Sigmoid colon (tissue), 6 donors: ENCODE measurements at regions not wholly inside any gene's neighbourhood (a gene's known extent, or its start where the extent isn't known, plus 50 kb on each side); places are given as distances from the start of the nearest gene placed in this dataset.

Experiments used
- DNase-seq: peaks from one replicate; pipeline ENCODE4 v3.0.0-alpha.2; 2019
- H3K27ac ChIP-seq, 4 donors: fragments of 200-600 bp; sonication (generic); one replicate each; pipeline ENCODE4 v1.5.1; 2016 to 2019; ENCODE audit warnings: mild to moderate bottlenecking in 1 of 4
- H3K27me3 ChIP-seq, 3 donors: fragments of 200-600 bp; sonication (generic); one replicate each; pipeline ENCODE4 v1.5.1; 2019; ENCODE audit warnings: mild to moderate bottlenecking in 1 of 3
- H3K36me3 ChIP-seq, 4 donors: fragments of 200-600 bp; sonication (generic); one replicate each; pipeline ENCODE4 v1.5.1; 2016 to 2019
- H3K4me1 ChIP-seq, 4 donors: fragments of 200-600 bp; sonication (generic); one replicate each; pipeline ENCODE4 v1.5.1; 2017 to 2019
- H3K4me3 ChIP-seq, 4 donors: fragments of 200-600 bp; sonication (generic); one replicate each; pipeline ENCODE4 v1.5.1; 2017 to 2019; ENCODE audit warnings: mild to moderate bottlenecking in 2 of 4, moderate library complexity in 1 of 4
- H3K9me3 ChIP-seq, 4 donors: fragments of 200-600 bp in 3 of 4; sonication (generic) in 3 of 4; one replicate each; pipeline versions ENCODE4 v1.5.1 to v1.6.1; 2013 to 2019
- CTCF ChIP-seq, 4 experiments: fragments of 450-650 bp in 3 of 4; fragments of 200-600 bp in 1 of 4; IDR thresholded peaks; one replicate each; pipeline ENCODE4 v1.5.1; 2016 to 2019; ENCODE audit warnings: antibody characterized with exemption in 4 of 4, mild to moderate bottlenecking in 3 of 4, moderate library complexity in 2 of 4
- EP300 ChIP-seq, 4 donors: sonication (generic); formaldehyde crosslinking; IDR thresholded peaks; one replicate each; pipeline ENCODE4 v1.6.1; 2017; ENCODE audit warnings: antibody characterized with exemption in 4 of 4
- POLR2A ChIP-seq, 2 donors: fragments of 450-650 bp; IDR thresholded peaks; one replicate each; pipeline ENCODE4 v1.6.1; 2016; ENCODE audit warnings: antibody characterized with exemption in 2 of 2, mild to moderate bottlenecking in 2 of 2, moderate library complexity in 2 of 2
- POLR2AphosphoS5 ChIP-seq, 4 donors: sonication (generic); formaldehyde crosslinking; IDR thresholded peaks; one replicate each; pipeline ENCODE4 v1.6.1; 2017; ENCODE audit warnings: antibody characterized with exemption in 4 of 4
- WGBS, 2 donors: extraction: QIAGEN DNeasy Blood & Tissue Kit; methylation state at CpG; one replicate each; pipeline ENCODE4 v1.1.7; 2013; 5-methylcytosine and 5-hydroxymethylcytosine counted together
- intact Hi-C: fragments of 100-400 bp; cut with DNase I; formaldehyde crosslinking; loops from one replicate; pipeline ENCODE4 v1.15.1; 2023
- donor health status: healthy with polysubstance abuse.
- donor health status: healthy.

DNA sequence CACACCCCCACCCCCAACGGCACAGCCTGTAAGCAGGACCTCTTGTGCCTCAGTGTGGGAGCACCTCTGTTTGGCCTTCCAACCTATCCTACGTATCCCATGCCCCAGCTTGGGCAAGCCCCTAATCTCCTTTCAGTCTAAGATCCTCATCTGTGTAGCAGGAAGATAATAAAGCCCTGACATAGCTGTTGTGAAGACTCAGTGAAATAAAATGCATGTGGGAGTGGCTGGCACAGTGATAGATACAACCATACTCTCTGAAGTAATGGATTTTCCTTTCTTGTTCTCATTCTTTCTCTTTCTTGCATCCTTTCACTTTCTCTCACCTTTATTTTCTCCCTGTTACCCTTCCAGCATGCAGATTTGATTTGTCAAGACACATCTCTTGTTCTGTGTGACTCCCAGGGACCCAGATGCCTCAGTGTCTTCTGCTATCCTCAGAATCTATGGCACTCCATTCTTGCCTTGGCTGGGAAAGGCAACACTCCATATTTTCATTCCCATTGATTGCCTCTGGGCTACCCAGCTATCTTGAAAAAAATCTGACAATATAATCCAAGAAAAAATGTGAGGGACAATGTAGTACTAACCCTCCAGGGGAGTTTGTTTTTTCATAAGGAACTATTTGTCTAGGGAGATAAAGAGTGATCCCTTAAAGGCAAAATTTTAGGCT, 207.2 kb upstream of the SETBP1 start:
- no peak overlapping the region for H3K27ac ChIP-seq
- no peaks in the 10 kb centered on the region for H3K4me1 ChIP-seq
- H3K9me3 ChIP-seq, result peaks cover 0 to 2% (median 0%) of the 10 kb centered on the region in 4 donors
- H3K4me3 ChIP-seq, result no peak overlapping the region
- no peak for DNase-seq
- no peaks in the 10 kb centered on the region for H3K27me3 ChIP-seq
- no peak for TF ChIP-seq POLR2A (IDR thresholded peaks at IDR 0.05)
- no peak for TF ChIP-seq EP300 (IDR thresholded peaks at IDR 0.05)
- TF ChIP-seq CTCF (IDR thresholded peaks at IDR 0.05), result no peak
- TF ChIP-seq POLR2AphosphoS5 (IDR thresholded peaks at IDR 0.05), result no peak
- no peaks in the 10 kb centered on the region for H3K36me3 ChIP-seq
- intact Hi-C loops, result no loop called here
- whole genome bisulfite sequencing, 2 donors, result 47 to 83% methylated on average over 2 of the region's 2 CpGs

DNA sequence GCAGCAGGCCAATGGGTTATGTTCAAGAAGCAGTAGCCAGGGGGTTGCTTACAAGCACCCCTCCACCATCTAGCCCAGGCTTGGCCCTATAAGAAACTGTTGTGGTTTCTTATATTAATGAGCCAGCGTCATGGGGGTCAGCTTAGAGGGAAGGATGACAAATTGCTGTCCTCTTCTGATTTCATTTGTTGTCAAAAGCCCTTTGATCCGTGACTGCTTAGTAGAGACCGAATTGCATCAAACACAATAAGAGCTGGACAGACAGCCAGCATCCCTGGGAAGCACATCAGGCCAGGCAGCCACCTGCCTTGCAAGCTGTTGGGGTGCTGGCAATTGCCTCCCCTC, 206.6 kb upstream of the SETBP1 start:
- Histone ChIP-seq H3K27me3 (no peaks in the 10 kb centered on the region), H3K4me3 (no peak overlapping the region), H3K9me3 (peaks cover 0 to 2% (median under 1%) of the 10 kb centered on the region in 4 donors), H3K27ac (no peak overlapping the region), H3K36me3 (no peaks in the 10 kb centered on the region), H3K4me1 (no peaks in the 10 kb centered on the region)
- intact Hi-C loops, result no loop called here
- no peak for DNase-seq
- 81 to 83% methylated on average over 3 of the region's 3 CpGs for WGBS, 2 donors
- TF ChIP-seq CTCF (IDR thresholded peaks at IDR 0.05), result no peak
- no peak for TF ChIP-seq POLR2AphosphoS5 (IDR thresholded peaks at IDR 0.05)
- no peak for TF ChIP-seq EP300 (IDR thresholded peaks at IDR 0.05)
- TF ChIP-seq POLR2A (IDR thresholded peaks at IDR 0.05), result no peak

DNA sequence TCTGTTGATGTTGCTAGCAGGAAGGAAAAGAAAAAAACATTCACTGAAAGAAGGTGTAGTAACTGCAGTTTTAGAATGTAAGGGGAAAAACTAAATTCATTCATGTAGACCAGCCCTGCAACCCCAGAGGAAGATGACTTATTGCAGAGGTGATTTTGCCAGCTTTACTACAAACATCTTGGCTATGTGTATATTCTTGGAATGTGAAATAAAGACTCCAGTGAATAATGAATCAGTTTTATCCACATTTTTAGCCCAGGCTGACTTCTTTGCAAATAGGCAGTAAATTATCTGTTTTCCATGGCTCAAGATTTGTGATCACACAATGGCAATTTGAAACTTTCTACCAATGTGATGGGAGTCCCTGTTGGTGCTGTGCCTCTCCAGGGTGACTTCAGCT, 206.1 kb upstream of the SETBP1 start:
- intact Hi-C loops, result no loop called here
- no peaks in the 10 kb centered on the region for H3K27me3 ChIP-seq
- H3K4me1 ChIP-seq, result no peaks in the 10 kb centered on the region
- DNase-seq, result no peak
- H3K36me3 ChIP-seq, result no peaks in the 10 kb centered on the region
- TF ChIP-seq CTCF (IDR thresholded peaks at IDR 0.05), result no peak
- no peak for TF ChIP-seq POLR2AphosphoS5 (IDR thresholded peaks at IDR 0.05)
- TF ChIP-seq POLR2A (IDR thresholded peaks at IDR 0.05), result no peak
- TF ChIP-seq EP300 (IDR thresholded peaks at IDR 0.05), result no peak
- H3K27ac ChIP-seq, result no peak overlapping the region
- H3K9me3 ChIP-seq, result peaks cover 0 to 6% (median 2%) of the 10 kb centered on the region in 4 donors
- no peak overlapping the region for H3K4me3 ChIP-seq

- peaks cover 0 to 8% (median 3%) of the 10 kb centered on the region in 4 donors for H3K4me1 ChIP-seq
- peaks cover 0 to 8% (median 2%) of the 10 kb centered on the region in 4 donors for H3K9me3 ChIP-seq
- no peak overlapping the region for H3K27ac ChIP-seq
- no peaks in the 10 kb centered on the region for H3K36me3 ChIP-seq
- intact Hi-C loops, result no loop called here
- no peak for TF ChIP-seq CTCF (IDR thresholded peaks at IDR 0.05)
- no peak for TF ChIP-seq POLR2A (IDR thresholded peaks at IDR 0.05)
- TF ChIP-seq EP300 (IDR thresholded peaks at IDR 0.05), result no peak
- no peak for TF ChIP-seq POLR2AphosphoS5 (IDR thresholded peaks at IDR 0.05)
- no peak overlapping the region for H3K4me3 ChIP-seq
- DNase-seq, result no peak
- no peaks in the 10 kb centered on the region for H3K27me3 ChIP-seq
- WGBS, 2 donors, result 78 to 82% methylated on average over 4 of the region's 4 CpGs
These were observed 197.9 kb upstream of the SETBP1 start for GRCh38 chr18:44482761-44483160.

DNA sequence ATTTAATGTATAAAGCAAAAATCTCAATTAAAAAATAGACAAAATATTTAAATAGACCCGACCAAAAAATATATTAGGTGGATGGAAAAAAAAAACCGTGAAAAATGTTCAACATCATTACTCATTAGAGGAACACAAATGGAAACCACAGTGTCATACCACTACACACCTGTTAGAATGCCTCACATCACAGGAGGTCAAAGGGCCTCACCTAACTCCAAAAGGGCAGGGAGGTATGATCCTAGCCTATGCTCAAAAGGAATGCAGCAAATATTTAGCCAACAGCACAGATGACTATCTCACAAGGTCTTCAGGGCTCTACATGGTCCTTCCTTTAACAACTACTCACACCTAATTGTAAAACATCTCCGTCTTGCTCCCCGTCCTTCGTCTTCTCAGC, 185.5 kb upstream of the SETBP1 start:
- Histone ChIP-seq H3K9me3 (no peaks in the 10 kb centered on the region), H3K27ac (no peak overlapping the region), H3K4me3 (no peak overlapping the region), H3K27me3 (no peaks in the 10 kb centered on the region), H3K36me3 (no peaks in the 10 kb centered on the region), H3K4me1 (peaks cover 0 to 33% (median 25%) of the 10 kb centered on the region in 4 donors)
- WGBS, 2 donors, result 85 to 91% methylated on average over 5 of the region's 5 CpGs
- intact Hi-C loops, result loop anchor here (10.0 kb wide), 2 partner anchors 310 to 520 kb away; no protein-coding TSS in a partner anchor
- no peak for DNase-seq
- TF ChIP-seq POLR2AphosphoS5 (IDR thresholded peaks at IDR 0.05), result no peak
